GM13977 (cell line): ENCODE measurements at regions not wholly inside any gene's neighbourhood (a gene's known extent, or its start where the extent isn't known, plus 50 kb on each side); places are given as distances from the start of the nearest gene placed in this dataset.

Experiments used
- DNase-seq: peaks from one replicate; pipeline ENCODE4 v3.0.0; 2012; ENCODE audit warnings: low spot score
- in situ Hi-C: fragments of 300-500 bp; cut with MboI; formaldehyde crosslinking; loops from one replicate; pipeline ENCODE4 v1.12.0; 2022; ENCODE audit warnings: low sequenced_read_pairs, low pct_unique_long_range_greater_than_20kb, mixed read lengths, inconsistent platforms; ENCODE audit not compliant: unreplicated experiment
- TF ChIP-seq, protein P1 (sequence below): IDR thresholded peaks from 2 replicates; pipeline ENCODE4 v1.5.1; 2012; ENCODE audit warnings: mild to moderate bottlenecking, control low read depth; ENCODE audit not compliant: insufficient read depth; ENCODE audit errors: extremely low read depth, missing control alignments

DNA sequence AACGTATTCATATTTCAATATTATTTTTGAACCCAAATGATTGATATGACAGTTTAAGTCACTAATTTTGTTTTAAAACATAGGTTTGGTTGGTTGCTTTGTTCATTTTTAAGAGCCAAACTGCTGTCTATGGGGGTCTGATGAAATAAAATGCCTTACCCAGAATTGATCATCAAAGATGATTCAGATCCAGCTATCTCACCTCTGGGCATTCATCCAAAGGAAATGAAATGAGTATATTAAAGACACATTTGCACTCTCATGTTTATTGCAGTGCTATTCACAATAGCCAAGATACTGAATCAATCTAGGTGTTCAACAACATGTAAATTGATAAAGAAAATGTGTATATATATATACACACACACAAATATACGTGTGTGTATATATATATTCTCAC, 326.9 kb upstream of the GULP1 start:
- in situ Hi-C loops: no loop called here
- no peak for DNase-seq
- TF ChIP-seq, protein P1, sequence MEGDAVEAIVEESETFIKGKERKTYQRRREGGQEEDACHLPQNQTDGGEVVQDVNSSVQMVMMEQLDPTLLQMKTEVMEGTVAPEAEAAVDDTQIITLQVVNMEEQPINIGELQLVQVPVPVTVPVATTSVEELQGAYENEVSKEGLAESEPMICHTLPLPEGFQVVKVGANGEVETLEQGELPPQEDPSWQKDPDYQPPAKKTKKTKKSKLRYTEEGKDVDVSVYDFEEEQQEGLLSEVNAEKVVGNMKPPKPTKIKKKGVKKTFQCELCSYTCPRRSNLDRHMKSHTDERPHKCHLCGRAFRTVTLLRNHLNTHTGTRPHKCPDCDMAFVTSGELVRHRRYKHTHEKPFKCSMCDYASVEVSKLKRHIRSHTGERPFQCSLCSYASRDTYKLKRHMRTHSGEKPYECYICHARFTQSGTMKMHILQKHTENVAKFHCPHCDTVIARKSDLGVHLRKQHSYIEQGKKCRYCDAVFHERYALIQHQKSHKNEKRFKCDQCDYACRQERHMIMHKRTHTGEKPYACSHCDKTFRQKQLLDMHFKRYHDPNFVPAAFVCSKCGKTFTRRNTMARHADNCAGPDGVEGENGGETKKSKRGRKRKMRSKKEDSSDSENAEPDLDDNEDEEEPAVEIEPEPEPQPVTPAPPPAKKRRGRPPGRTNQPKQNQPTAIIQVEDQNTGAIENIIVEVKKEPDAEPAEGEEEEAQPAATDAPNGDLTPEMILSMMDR: no peak

DNA sequence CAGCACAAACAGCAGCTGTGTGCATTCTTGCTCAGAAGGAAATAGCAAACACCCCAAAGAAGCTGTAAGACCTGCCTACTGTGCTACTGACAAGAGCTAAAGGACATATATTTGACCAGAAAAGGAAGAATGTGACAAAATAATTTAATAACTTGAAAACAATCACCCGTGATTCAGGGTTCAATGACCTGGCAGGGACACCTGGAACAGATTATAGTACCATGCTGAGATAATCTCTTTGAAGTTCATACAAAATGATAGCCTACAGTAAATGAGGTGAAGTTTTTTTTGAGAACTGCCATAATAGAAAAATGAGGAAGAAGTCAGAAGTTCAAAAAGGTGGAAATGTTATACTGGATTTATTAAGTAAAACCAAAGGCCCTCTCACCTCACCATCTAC, 324.8 kb upstream of the GULP1 start:
- in situ Hi-C loops: no loop called here
- TF ChIP-seq, protein P1: no peak
- DNase-seq: no peak

DNA sequence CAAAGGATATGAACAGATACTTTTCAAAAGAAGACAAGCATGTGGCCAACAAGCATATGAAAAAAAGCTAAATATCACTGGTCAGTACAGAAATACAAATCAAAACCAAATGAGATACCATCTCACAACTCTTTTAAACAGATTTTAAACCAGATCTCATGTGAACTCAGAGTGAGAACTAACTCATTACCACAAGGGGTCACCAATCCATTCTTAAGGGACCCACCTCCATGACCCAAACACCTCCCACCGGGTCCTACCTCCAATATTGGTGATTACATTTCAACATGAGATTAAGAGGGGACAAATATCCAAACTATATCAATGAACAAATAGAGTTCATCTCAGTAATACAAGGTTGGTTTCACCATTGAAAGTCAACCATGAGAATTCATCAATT, 319.8 kb upstream of the GULP1 start:
- TF ChIP-seq, protein P1: no peak
- in situ Hi-C loops: no loop called here
- DNase-seq: no peak

DNA sequence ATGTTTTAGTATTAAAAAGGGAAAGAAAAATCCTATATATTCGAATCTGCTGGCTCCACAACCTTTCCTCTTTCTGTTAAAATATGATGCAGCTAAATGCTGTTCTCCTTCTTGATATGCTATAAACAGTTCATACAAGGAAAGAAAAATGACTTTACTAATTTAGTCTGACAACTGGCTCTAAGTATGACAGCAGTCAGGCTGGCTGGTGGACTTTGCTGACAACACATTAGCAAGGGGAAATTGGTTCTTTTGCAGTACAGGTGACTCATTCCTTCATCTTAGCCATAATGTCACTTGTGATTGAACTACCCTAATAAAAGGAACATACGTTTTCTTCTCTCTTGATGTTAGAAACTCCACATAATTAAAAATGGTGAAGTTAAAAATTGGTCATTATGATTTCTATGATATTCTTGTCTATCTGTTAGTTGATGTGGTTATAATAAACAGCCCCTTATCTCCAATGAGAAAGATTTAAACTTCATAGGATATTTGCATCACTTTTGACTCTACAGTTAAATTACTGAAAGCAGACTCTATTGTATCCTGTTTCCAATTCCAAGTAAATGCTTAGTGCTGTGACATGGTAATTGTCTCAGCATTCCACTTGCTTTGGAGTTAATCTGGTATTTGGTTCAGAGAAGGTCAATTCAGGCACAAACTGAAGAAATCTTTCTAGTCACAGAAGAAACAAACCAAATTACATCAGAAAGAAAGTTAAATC, 315.3 kb upstream of the GULP1 start:
- in situ Hi-C loops: no loop called here
- DNase-seq: no peak
- TF ChIP-seq, protein P1: no peak

DNA sequence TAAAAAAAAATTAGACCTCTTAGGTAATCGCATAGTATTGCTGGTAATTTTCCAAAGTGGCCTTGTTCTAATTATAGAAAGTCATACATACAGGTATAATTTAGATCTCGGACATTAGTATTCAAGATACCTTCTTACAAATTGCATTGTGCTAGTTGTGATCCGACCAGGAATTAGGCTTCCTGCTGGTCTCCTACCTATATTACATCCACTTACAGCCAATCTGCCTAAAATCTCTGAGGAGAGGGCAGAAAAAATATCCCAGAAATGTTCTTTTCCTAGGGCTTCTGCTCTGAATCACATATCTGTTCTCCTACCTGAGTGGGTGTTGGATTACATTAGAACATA, 314.7 kb upstream of the GULP1 start:
- in situ Hi-C loops: no loop called here
- TF ChIP-seq, protein P1: no peak

DNA sequence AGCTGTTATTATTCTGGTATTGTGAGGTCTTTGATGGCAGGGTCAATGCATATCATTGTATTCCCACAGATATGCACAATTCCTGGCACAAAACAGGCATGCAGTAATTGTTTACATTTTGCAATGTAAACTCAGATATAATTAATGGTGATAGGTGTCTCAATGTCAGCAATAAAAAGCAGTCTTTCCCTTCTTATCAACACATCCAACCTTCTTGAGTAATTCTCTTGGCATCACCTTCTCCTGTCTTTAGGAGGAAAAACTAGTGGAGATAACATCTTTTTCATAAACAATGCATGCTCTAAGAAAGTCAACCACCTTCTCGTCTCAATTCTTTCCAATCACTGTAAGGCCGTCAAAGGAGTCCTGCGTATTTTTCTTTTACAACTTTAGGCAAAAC, 313.3 kb upstream of the GULP1 start:
- TF ChIP-seq, protein P1: no peak
- in situ Hi-C loops: no loop called here
- DNase-seq: no peak

More for the DNA sequence above, 314.7 kb upstream of the GULP1 start:
- DNase-seq: no peak
